Stomach (tissue), 8 donors: ENCODE measurements at regions not wholly inside any gene's neighbourhood (a gene's known extent, or its start where the extent isn't known, plus 50 kb on each side); places are given as distances from the start of the nearest gene placed in this dataset.

Experiments used
- DNase-seq, 2 donors: peaks; one replicate each; pipeline versions ENCODE4 v3.0.0 to v3.0.0-alpha.2; 2013 to 2019
- H3K27ac ChIP-seq, 5 donors: fragments of 200-600 bp in 4 of 5; sonication (generic) in 4 of 5; one replicate each; pipeline ENCODE4 v1.5.1; 2013 to 2019; ENCODE audit warnings: mild to moderate bottlenecking in 1 of 5, moderate library complexity in 1 of 5
- H3K27me3 ChIP-seq, 3 donors: fragments of 200-600 bp; sonication (generic); one replicate each; pipeline ENCODE4 v1.5.1; 2017 to 2019; ENCODE audit warnings: mixed run types in 1 of 3
- H3K36me3 ChIP-seq, 4 donors: fragments of 200-600 bp; sonication (generic); 1 replicate in 3 of 4; 2 replicates in 1 of 4; pipeline ENCODE4 v1.5.1; 2016 to 2019
- H3K4me1 ChIP-seq, 4 donors: fragments of 200-600 bp; sonication (generic); one replicate each; pipeline ENCODE4 v1.5.1; 2016 to 2019
- H3K4me3 ChIP-seq, 4 donors: fragments of 200-600 bp; sonication (generic) in 3 of 4; one replicate each; pipeline ENCODE4 v1.5.1; 2016 to 2019; ENCODE audit warnings: mild to moderate bottlenecking in 1 of 4
- H3K9me3 ChIP-seq, 4 donors: fragments of 200-600 bp; sonication (generic); one replicate each; pipeline ENCODE4 v1.5.1; 2016 to 2019
- CTCF ChIP-seq, 7 experiments: fragments of 450-650 bp in 4 of 7; fragments of 200-600 bp in 3 of 7; sonication (generic) in 3 of 7; IDR thresholded peaks; one replicate each; pipeline ENCODE4 v1.5.1; 2016 to 2019; ENCODE audit warnings: antibody characterized with exemption in 7 of 7, control low read depth in 2 of 7, mild to moderate bottlenecking in 1 of 7
- EP300 ChIP-seq: sonication (generic); formaldehyde crosslinking; IDR thresholded peaks from one replicate; pipeline ENCODE4 v1.6.1; 2017; ENCODE audit warnings: antibody characterized with exemption
- POLR2A ChIP-seq, 4 donors: fragments of 450-650 bp; IDR thresholded peaks; one replicate each; pipeline ENCODE4 v1.6.1; 2016; ENCODE audit warnings: antibody characterized with exemption in 4 of 4, control low read depth in 2 of 4, mild to moderate bottlenecking in 1 of 4, moderate library complexity in 1 of 4
- POLR2AphosphoS5 ChIP-seq, 3 donors: sonication (generic); formaldehyde crosslinking; IDR thresholded peaks; one replicate each; pipeline ENCODE4 v1.6.1; 2016; ENCODE audit warnings: antibody characterized with exemption in 3 of 3
- WGBS, 5 donors: extraction: QIAGEN DNeasy Blood & Tissue Kit in 3 of 5; methylation state at CpG; one replicate each; pipeline versions ENCODE4 v1.1.5 to v1.1.7; 2013 to 2018; 5-methylcytosine and 5-hydroxymethylcytosine counted together
- intact Hi-C: fragments of 100-400 bp; cut with DNase I; formaldehyde crosslinking; loops from one replicate; pipeline ENCODE4 v1.15.1; 2023; ENCODE audit warnings: low total_unique reads
- small RNA-seq, 4 donors: library from RNA; depleted of rRNA; stranded (forward); fragments of <200 nt; gene quantifications; one replicate each; pipeline ENCODE3, GENCODE V24; 2016
- donor health status: healthy with polysubstance abuse.
- donor health status: Bipolar disorder and iron deficiency.
- donor health status: healthy.

GRCh38 chr5:25851301-25851700, 1187.1 kb downstream of the CDH9 start:
- DNase-seq: no peak
- intact Hi-C loops: no loop called here
- no peak for TF ChIP-seq EP300
- no peak for TF ChIP-seq POLR2A (IDR thresholded peaks at IDR 0.05)
- no peak for TF ChIP-seq CTCF (IDR thresholded peaks at IDR 0.05)
- TF ChIP-seq POLR2AphosphoS5 (IDR thresholded peaks at IDR 0.05): no peak
- no peaks in the 10 kb centered on the region for H3K27me3 ChIP-seq
- WGBS, 5 donors: 74 to 83% (median 76%) methylated on average over 9 of the region's 9 CpGs
- H3K36me3 ChIP-seq: no peaks in the 10 kb centered on the region
- no peaks in the 10 kb centered on the region for H3K4me1 ChIP-seq
- H3K9me3 ChIP-seq: peaks cover 0 to 9% (median 3%) of the 10 kb centered on the region in 4 donors
- H3K4me3 ChIP-seq: no peak overlapping the region
- no peak overlapping the region for H3K27ac ChIP-seq

GRCh38 chr5:25850581-25850980, 1187.8 kb downstream of the CDH9 start:
- intact Hi-C loops: no loop called here
- H3K9me3 ChIP-seq: peaks cover 0 to 16% (median 4%) of the 10 kb centered on the region in 4 donors
- H3K4me1 ChIP-seq: no peaks in the 10 kb centered on the region
- H3K36me3 ChIP-seq: no peaks in the 10 kb centered on the region
- no peaks in the 10 kb centered on the region for H3K27me3 ChIP-seq
- H3K27ac ChIP-seq: no peak overlapping the region
- no peak for DNase-seq
- 67 to 70% (median 69%) methylated on average over 5 of the region's 5 CpGs for WGBS, 5 donors
- TF ChIP-seq POLR2AphosphoS5 (IDR thresholded peaks at IDR 0.05) (no peak), POLR2A (IDR thresholded peaks at IDR 0.05) (no peak), CTCF (IDR thresholded peaks at IDR 0.05) (no peak), EP300 (no peak)
- H3K4me3 ChIP-seq: no peak overlapping the region

- Histone ChIP-seq H3K27me3 (no peaks in the 10 kb centered on the region), H3K4me1 (no peaks in the 10 kb centered on the region), H3K36me3 (no peaks in the 10 kb centered on the region), H3K27ac (no peak overlapping the region), H3K4me3 (no peak overlapping the region), H3K9me3 (peaks cover 0 to 24% (median 9%) of the 10 kb centered on the region in 4 donors)
- whole genome bisulfite sequencing, 5 donors: 27 to 48% (median 46%) methylated on average over 2 of the region's 2 CpGs
- intact Hi-C loops: no loop called here
- TF ChIP-seq POLR2AphosphoS5 (IDR thresholded peaks at IDR 0.05) (no peak), EP300 (no peak), CTCF (IDR thresholded peaks at IDR 0.05) (no peak), POLR2A (IDR thresholded peaks at IDR 0.05) (no peak)
- DNase-seq: no peak
These were observed 1189.1 kb downstream of the CDH9 start for GRCh38 chr5:25849270-25849669.

GRCh38 chr5:25823330-25823873, 1178.6 kb upstream of the CDH10 start:
- Histone ChIP-seq H3K4me1 (no peaks in the 10 kb centered on the region), H3K36me3 (no peaks in the 10 kb centered on the region), H3K27me3 (no peaks in the 10 kb centered on the region), H3K4me3 (no peak overlapping the region), H3K9me3 (peaks cover 4 to 27% (median 7%) of the 10 kb centered on the region in 4 donors), H3K27ac (no peak overlapping the region)
- TF ChIP-seq CTCF (IDR thresholded peaks at IDR 0.05) (no peak), POLR2AphosphoS5 (IDR thresholded peaks at IDR 0.05) (no peak), EP300 (no peak), POLR2A (IDR thresholded peaks at IDR 0.05) (no peak)
- 90 to 96% (median 95%) methylated on average over 7 to 22 of the region's 22 CpGs for WGBS, 5 donors
- no peak for DNase-seq
- intact Hi-C loops: no loop called here

Small RNA genes lying in the stretch of these regions (small RNA-seq; reads per million reads assigned to genes)
- gene AC113347.2 (0 reads per million in 4 donors), gene AC113347.3 (0 reads per million in 4 donors), gene RNU4-43P (0 reads per million in 4 donors)
